SK-N-SH treated with all-trans-retinoic acid at 6 μM for 48 hours (cell line): ENCODE measurements at regions not wholly inside any gene's neighbourhood (a gene's known extent, or its start where the extent isn't known, plus 50 kb on each side); places are given as distances from the start of the nearest gene placed in this dataset.
"Not testable (repeated sequence)": the region's sequence is repeated elsewhere in the genome, so short reads cannot be mapped to it uniquely, and the experiment has no call there.

Experiments used
- ARNTL ChIP-seq: fragments of 450-650 bp; formaldehyde crosslinking; IDR thresholded peaks from 2 replicates; pipeline ENCODE4 v1.5.0; 2020; ENCODE audit warnings: low read depth, mild to moderate bottlenecking, moderate library complexity, borderline replicate concordance
- BACH2 ChIP-seq: fragments of 250-450 bp; sonication (Bioruptor Pico); IDR thresholded peaks from 2 replicates; pipeline ENCODE4 v1.9.0; 2021; ENCODE audit warnings: mild to moderate bottlenecking, borderline replicate concordance
- CSDC2 ChIP-seq: fragments of 250-450 bp; sonication (Bioruptor Pico); IDR thresholded peaks from 2 replicates; pipeline ENCODE4 v1.5.0; 2020; ENCODE audit warnings: mild to moderate bottlenecking, moderate library complexity
- ESRRG ChIP-seq: fragments of 250-450 bp; sonication (Bioruptor Pico); IDR thresholded peaks from 2 replicates; pipeline ENCODE4 v1.6.1; 2021; ENCODE audit warnings: mild to moderate bottlenecking
- GLIS3 ChIP-seq: fragments of 250-450 bp; sonication (Bioruptor Pico); IDR thresholded peaks from 2 replicates; pipeline ENCODE4 v1.5.0; 2020; ENCODE audit warnings: mild to moderate bottlenecking, moderate library complexity
- OSR1 ChIP-seq: fragments of 250-450 bp; sonication (Bioruptor Pico); IDR thresholded peaks from 2 replicates; pipeline ENCODE4 v1.8.0; 2022; ENCODE audit warnings: moderate library complexity, mild to moderate bottlenecking, inconsistent platforms
- PATZ1 ChIP-seq: fragments of 250-450 bp; sonication (Bioruptor Pico); IDR thresholded peaks from 2 replicates; pipeline ENCODE4 v1.8.0; 2020; ENCODE audit warnings: mild to moderate bottlenecking, moderate library complexity, borderline replicate concordance
- PPARA ChIP-seq: fragments of 250-450 bp; sonication (Bioruptor Pico); IDR thresholded peaks from 2 replicates; pipeline ENCODE4 v1.5.0; 2020; ENCODE audit warnings: mild to moderate bottlenecking, borderline replicate concordance
- RARB ChIP-seq: fragments of 250-450 bp; sonication (Bioruptor Pico); IDR thresholded peaks from 2 replicates; pipeline ENCODE4 v1.8.0; 2021; ENCODE audit warnings: mild to moderate bottlenecking, moderate library complexity
- SNAI2 ChIP-seq: fragments of 250-450 bp; sonication (Bioruptor Pico); IDR thresholded peaks from 2 replicates; pipeline ENCODE4 v1.5.0; 2020; ENCODE audit warnings: mild to moderate bottlenecking, moderate library complexity
- TCF4 ChIP-seq: fragments of 250-450 bp; sonication (Bioruptor Pico); IDR thresholded peaks from 2 replicates; pipeline ENCODE4 v1.8.0; 2021; ENCODE audit warnings: mild to moderate bottlenecking, moderate library complexity, borderline replicate concordance
- ZFP3 ChIP-seq: fragments of 250-450 bp; sonication (Bioruptor Pico); IDR thresholded peaks from 2 replicates; pipeline ENCODE4 v1.5.0; 2020; ENCODE audit warnings: mild to moderate bottlenecking, moderate library complexity
- ZNF70 ChIP-seq: fragments of 450-650 bp; formaldehyde crosslinking; IDR thresholded peaks from 2 replicates; pipeline ENCODE4 v1.5.0; 2020; ENCODE audit warnings: mild to moderate bottlenecking, moderate library complexity
- TF ChIP-seq, protein P1 (sequence below): fragments of 250-450 bp; sonication (Bioruptor Pico); IDR thresholded peaks from 2 replicates; pipeline ENCODE4 v1.8.0; 2021; ENCODE audit warnings: low read depth, mild to moderate bottlenecking, moderate library complexity, borderline replicate concordance

- TF ChIP-seq PATZ1 (CRISPR knock-in tag); RARB (CRISPR knock-in tag); SNAI2 (CRISPR knock-in tag); CSDC2 (CRISPR knock-in tag); ZFP3; ARNTL (CRISPR knock-in tag); ZNF70 (CRISPR knock-in tag); BACH2 (CRISPR knock-in tag); PPARA; ESRRG (CRISPR knock-in tag); OSR1 (CRISPR knock-in tag); TCF4; GLIS3: not testable (repeated sequence)
- TF ChIP-seq, protein P1, sequence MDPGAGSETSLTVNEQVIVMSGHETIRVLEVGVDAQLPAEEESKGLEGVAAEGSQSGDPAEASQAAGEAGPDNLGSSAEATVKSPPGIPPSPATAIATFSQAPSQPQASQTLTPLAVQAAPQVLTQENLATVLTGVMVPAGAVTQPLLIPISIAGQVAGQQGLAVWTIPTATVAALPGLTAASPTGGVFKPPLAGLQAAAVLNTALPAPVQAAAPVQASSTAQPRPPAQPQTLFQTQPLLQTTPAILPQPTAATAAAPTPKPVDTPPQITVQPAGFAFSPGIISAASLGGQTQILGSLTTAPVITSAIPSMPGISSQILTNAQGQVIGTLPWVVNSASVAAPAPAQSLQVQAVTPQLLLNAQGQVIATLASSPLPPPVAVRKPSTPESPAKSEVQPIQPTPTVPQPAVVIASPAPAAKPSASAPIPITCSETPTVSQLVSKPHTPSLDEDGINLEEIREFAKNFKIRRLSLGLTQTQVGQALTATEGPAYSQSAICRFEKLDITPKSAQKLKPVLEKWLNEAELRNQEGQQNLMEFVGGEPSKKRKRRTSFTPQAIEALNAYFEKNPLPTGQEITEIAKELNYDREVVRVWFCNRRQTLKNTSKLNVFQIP (CRISPR knock-in tag), result not testable (repeated sequence)
These were observed 161.0 kb downstream of the SPATA31A6 start for GRCh38 chr9:42344508-42344907.
